ENCODE measurements at regions not wholly inside any gene's neighbourhood (a gene's known extent, or its start where the extent isn't known, plus 50 kb on each side); places are given as distances from the start of the nearest gene placed in this dataset.

- no peaks in the 10 kb centered on the region for H3K36me3 ChIP-seq (ENCODE audit: insufficient read depth, low read depth, low read length)
- H3K9ac ChIP-seq (ENCODE audit: low read depth, low read length) = no peak overlapping the region
- H3K27me3 ChIP-seq (ENCODE audit: insufficient read depth, low read length) = no peaks in the 10 kb centered on the region
- H3K4me1 ChIP-seq (ENCODE audit: insufficient read depth, low read length) = peaks cover 5% of the 10 kb centered on the region; the same call in 1 of the 2 replicates
- no peaks in the 10 kb centered on the region for H3K9me3 ChIP-seq (ENCODE audit: insufficient read depth, low read depth, low read length)
- H3K4me3 ChIP-seq (ENCODE audit: low read length) = no peak overlapping the region
- no peak overlapping the region for H3K27ac ChIP-seq (ENCODE audit: low read length)
Measured at GRCh38 chr6:80478030-80478429, 371.6 kb downstream of the BCKDHB start.

DNA sequence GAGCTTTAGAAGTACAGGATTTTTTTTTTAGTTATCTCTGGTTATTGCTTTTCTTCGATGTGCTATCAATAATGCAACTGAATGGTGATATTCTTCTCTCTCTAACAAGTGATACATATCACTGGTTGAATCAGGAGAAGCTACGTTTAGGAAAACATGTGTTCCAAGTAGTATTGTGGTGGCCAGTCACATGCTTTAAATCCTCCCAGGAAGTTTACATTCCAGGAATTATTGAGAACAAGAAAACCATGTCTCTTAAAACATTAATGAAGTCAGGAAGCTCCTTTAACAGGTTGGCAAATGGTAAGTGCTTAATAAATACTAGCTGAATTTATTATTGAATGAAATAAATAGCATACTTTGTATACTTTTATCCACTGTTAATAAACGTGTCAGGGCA, 371.1 kb downstream of the BCKDHB start:
- Histone ChIP-seq H3K9me3 (ENCODE audit: insufficient read depth, low read depth, low read length) (no peaks in the 10 kb centered on the region), H3K4me1 (ENCODE audit: insufficient read depth, low read length) (peaks cover 5% of the 10 kb centered on the region; the same call in 1 of the 2 replicates), H3K36me3 (ENCODE audit: insufficient read depth, low read depth, low read length) (no peaks in the 10 kb centered on the region), H3K4me3 (ENCODE audit: low read length) (no peak overlapping the region), H3K27ac (ENCODE audit: low read length) (no peak overlapping the region), H3K9ac (ENCODE audit: low read depth, low read length) (no peak overlapping the region), H3K27me3 (ENCODE audit: insufficient read depth, low read length) (no peaks in the 10 kb centered on the region)

DNA sequence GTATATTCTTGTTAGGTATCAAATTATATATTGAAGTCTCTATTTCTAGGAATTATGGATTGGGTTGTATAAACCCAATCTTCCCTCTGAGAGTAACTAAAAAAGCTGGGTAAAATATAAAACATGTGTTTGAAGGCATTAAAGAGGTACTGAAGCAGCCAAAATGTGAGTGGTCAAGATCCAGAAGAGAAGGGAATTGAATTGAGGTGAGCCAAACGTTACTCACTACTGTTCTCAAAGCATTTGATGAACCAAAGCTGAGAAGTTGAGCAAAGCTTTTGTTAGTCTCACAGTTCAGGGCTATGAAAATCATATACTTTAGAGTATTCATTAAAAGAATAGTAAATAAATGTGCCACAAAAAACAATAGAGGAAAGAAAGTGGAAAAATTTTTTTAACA, 365.8 kb downstream of the BCKDHB start:
- Histone ChIP-seq H3K4me3 (ENCODE audit: low read length) (no peak overlapping the region), H3K9me3 (ENCODE audit: insufficient read depth, low read depth, low read length) (no peaks in the 10 kb centered on the region), H3K27ac (ENCODE audit: low read length) (no peak overlapping the region), H3K36me3 (ENCODE audit: insufficient read depth, low read depth, low read length) (no peaks in the 10 kb centered on the region), H3K4me1 (ENCODE audit: insufficient read depth, low read length) (peaks cover 1% of the 10 kb centered on the region; the same call in 1 of the 2 replicates), H3K9ac (ENCODE audit: low read depth, low read length) (no peak overlapping the region), H3K27me3 (ENCODE audit: insufficient read depth, low read length) (no peaks in the 10 kb centered on the region)

- no peaks in the 10 kb centered on the region; the same call in 1 of the 2 replicates for H3K4me1 ChIP-seq (ENCODE audit: insufficient read depth, low read length)
- no peaks in the 10 kb centered on the region for H3K36me3 ChIP-seq (ENCODE audit: insufficient read depth, low read depth, low read length)
- H3K9ac ChIP-seq (ENCODE audit: low read depth, low read length) = no peak overlapping the region
- no peak overlapping the region for H3K4me3 ChIP-seq (ENCODE audit: low read length)
- no peaks in the 10 kb centered on the region for H3K9me3 ChIP-seq (ENCODE audit: insufficient read depth, low read depth, low read length)
- no peaks in the 10 kb centered on the region for H3K27me3 ChIP-seq (ENCODE audit: insufficient read depth, low read length)
- H3K27ac ChIP-seq (ENCODE audit: low read length) = no peak overlapping the region
Measured at GRCh38 chr6:80469977-80470376, 363.5 kb downstream of the BCKDHB start.

DNA sequence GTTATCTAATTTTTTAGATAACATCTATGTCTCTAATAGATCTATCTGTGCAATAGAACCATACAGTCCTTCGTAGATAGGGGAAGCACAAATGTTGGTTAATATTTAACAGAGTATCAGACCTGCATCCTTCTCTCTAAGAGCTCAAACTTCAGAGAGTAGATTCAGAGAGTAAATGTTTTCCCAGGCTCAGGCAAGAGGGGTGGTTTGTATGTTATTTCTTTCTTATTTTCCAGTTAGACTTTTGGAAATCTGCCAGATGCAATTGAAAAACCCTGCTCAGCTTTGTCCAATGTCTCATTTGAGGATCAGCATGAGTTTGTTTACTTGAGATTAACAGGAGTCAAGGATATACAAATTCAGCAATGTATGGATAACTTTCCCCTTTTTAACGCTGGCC, 361.9 kb downstream of the BCKDHB start:
- Histone ChIP-seq H3K36me3 (ENCODE audit: insufficient read depth, low read depth, low read length) (no peaks in the 10 kb centered on the region), H3K27me3 (ENCODE audit: insufficient read depth, low read length) (no peaks in the 10 kb centered on the region), H3K4me3 (ENCODE audit: low read length) (no peak overlapping the region), H3K9me3 (ENCODE audit: insufficient read depth, low read depth, low read length) (no peaks in the 10 kb centered on the region), H3K4me1 (ENCODE audit: insufficient read depth, low read length) (peaks cover 3% of the 10 kb centered on the region; the same call in 1 of the 2 replicates), H3K27ac (ENCODE audit: low read length) (no peak overlapping the region), H3K9ac (ENCODE audit: low read depth, low read length) (no peak overlapping the region)

DNA sequence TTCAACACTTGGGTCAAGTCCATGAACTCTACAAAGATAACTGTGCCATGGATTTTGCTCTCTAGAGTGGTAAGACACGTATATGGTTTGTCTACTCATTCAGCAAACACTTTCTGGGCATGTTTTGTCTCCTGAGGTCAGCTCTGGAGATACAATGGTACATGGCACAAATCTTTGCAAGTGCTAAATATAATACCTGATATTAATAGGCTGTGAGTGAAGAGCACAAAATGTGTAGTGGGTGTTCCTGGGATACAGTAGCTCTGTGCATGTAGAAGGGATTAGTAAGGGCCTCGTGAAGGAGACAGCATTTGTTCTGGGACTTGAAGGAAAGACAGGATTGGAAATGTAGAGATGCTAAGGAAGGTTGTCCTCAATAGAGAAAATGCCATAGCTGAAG, 360.9 kb downstream of the BCKDHB start:
- no peak overlapping the region for H3K9ac ChIP-seq (ENCODE audit: low read depth, low read length)
- H3K27ac ChIP-seq (ENCODE audit: low read length) = no peak overlapping the region
- H3K27me3 ChIP-seq (ENCODE audit: insufficient read depth, low read length) = no peaks in the 10 kb centered on the region
- no peaks in the 10 kb centered on the region for H3K9me3 ChIP-seq (ENCODE audit: insufficient read depth, low read depth, low read length)
- H3K36me3 ChIP-seq (ENCODE audit: insufficient read depth, low read depth, low read length) = no peaks in the 10 kb centered on the region
- H3K4me3 ChIP-seq (ENCODE audit: low read length) = no peak overlapping the region
- peaks cover 3% of the 10 kb centered on the region; the same call in 1 of the 2 replicates for H3K4me1 ChIP-seq (ENCODE audit: insufficient read depth, low read length)

DNA sequence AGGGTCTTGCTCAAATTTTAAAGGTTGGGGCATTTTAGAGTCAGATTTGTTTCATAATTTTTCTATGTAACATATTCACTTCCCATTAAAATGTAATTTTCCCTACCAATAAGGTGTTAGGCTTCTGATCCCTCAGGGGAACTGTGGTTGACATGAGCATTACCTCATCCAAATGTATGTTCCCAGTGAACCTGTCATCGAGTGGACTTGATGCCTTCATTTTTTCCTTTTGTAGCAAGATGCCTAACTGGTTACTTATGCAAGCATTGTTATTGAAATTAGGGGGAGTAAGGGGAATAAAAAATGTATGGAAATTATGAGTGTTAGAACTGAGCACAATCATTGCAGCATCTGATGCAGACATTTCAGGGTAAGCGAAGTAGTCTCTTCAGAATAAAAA, 360.5 kb downstream of the BCKDHB start:
- no peak overlapping the region for H3K27ac ChIP-seq (ENCODE audit: low read length)
- no peak overlapping the region for H3K9ac ChIP-seq (ENCODE audit: low read depth, low read length)
- no peaks in the 10 kb centered on the region for H3K36me3 ChIP-seq (ENCODE audit: insufficient read depth, low read depth, low read length)
- H3K4me1 ChIP-seq (ENCODE audit: insufficient read depth, low read length) = peaks cover 3% of the 10 kb centered on the region; the same call in 1 of the 2 replicates
- H3K4me3 ChIP-seq (ENCODE audit: low read length) = no peak overlapping the region
- no peaks in the 10 kb centered on the region for H3K9me3 ChIP-seq (ENCODE audit: insufficient read depth, low read depth, low read length)
- H3K27me3 ChIP-seq (ENCODE audit: insufficient read depth, low read length) = no peaks in the 10 kb centered on the region

GRCh38 chr6:80465513-80465912, 359.0 kb downstream of the BCKDHB start:
- no peaks in the 10 kb centered on the region for H3K36me3 ChIP-seq (ENCODE audit: insufficient read depth, low read depth, low read length)
- no peaks in the 10 kb centered on the region for H3K9me3 ChIP-seq (ENCODE audit: insufficient read depth, low read depth, low read length)
- no peak overlapping the region for H3K27ac ChIP-seq (ENCODE audit: low read length)
- H3K27me3 ChIP-seq (ENCODE audit: insufficient read depth, low read length) = no peaks in the 10 kb centered on the region
- no peak overlapping the region for H3K9ac ChIP-seq (ENCODE audit: low read depth, low read length)
- H3K4me1 ChIP-seq (ENCODE audit: insufficient read depth, low read length) = peaks cover 7% of the 10 kb centered on the region; the same call in 1 of the 2 replicates
- no peak overlapping the region for H3K4me3 ChIP-seq (ENCODE audit: low read length)

- Histone ChIP-seq H3K9ac (ENCODE audit: low read depth, low read length) (no peak overlapping the region), H3K4me3 (ENCODE audit: low read length) (no peak overlapping the region), H3K4me1 (ENCODE audit: insufficient read depth, low read length) (peaks cover 7% of the 10 kb centered on the region; the same call in 1 of the 2 replicates), H3K9me3 (ENCODE audit: insufficient read depth, low read depth, low read length) (no peaks in the 10 kb centered on the region), H3K27ac (ENCODE audit: low read length) (no peak overlapping the region), H3K36me3 (ENCODE audit: insufficient read depth, low read depth, low read length) (no peaks in the 10 kb centered on the region), H3K27me3 (ENCODE audit: insufficient read depth, low read length) (no peaks in the 10 kb centered on the region)
Measured at GRCh38 chr6:80464901-80465300, 358.4 kb downstream of the BCKDHB start.

GRCh38 chr6:80463197-80463596, 356.7 kb downstream of the BCKDHB start:
- no peak overlapping the region for H3K9ac ChIP-seq (ENCODE audit: low read depth, low read length)
- H3K4me1 ChIP-seq (ENCODE audit: insufficient read depth, low read length) = peaks cover 7% of the 10 kb centered on the region; the same call in 1 of the 2 replicates
- no peaks in the 10 kb centered on the region for H3K27me3 ChIP-seq (ENCODE audit: insufficient read depth, low read length)
- H3K9me3 ChIP-seq (ENCODE audit: insufficient read depth, low read depth, low read length) = no peaks in the 10 kb centered on the region
- no peak overlapping the region for H3K4me3 ChIP-seq (ENCODE audit: low read length)
- no peak overlapping the region for H3K27ac ChIP-seq (ENCODE audit: low read length)
- H3K36me3 ChIP-seq (ENCODE audit: insufficient read depth, low read depth, low read length) = no peaks in the 10 kb centered on the region

DNA sequence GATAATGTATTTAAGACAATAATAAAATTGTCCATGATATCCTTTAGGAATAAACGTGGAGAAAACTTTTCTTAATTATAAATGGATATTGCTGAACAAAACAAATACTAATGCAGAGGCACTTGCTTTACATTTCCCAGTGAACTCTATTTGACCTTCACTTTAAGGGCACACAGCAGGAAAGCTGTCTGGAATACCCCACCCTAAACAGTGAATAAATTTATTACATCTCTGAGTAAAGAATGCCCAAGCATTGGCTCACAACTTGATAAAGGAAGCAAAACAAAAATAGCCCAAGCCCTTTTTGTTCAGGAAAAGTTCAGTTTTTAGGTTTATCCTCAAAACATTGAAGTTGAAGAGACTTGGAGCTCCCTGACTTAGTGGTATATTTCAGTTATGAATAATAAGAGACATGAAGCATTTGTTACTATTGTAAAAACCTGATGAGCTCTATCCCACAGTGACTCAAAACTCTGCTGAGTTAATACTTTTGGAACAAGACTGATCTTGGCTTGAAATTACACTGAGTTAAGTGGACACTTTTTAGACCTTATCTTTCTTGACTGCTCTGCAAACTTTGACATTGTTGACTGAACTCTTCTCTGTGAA, 353.9 kb downstream of the BCKDHB start:
- Histone ChIP-seq H3K9me3 (ENCODE audit: insufficient read depth, low read depth, low read length) (no peaks in the 10 kb centered on the region), H3K4me3 (ENCODE audit: low read length) (no peak overlapping the region), H3K36me3 (ENCODE audit: insufficient read depth, low read depth, low read length) (no peaks in the 10 kb centered on the region), H3K9ac (ENCODE audit: low read depth, low read length) (no peak overlapping the region), H3K4me1 (ENCODE audit: insufficient read depth, low read length) (peaks cover 7% of the 10 kb centered on the region; the same call in 1 of the 2 replicates), H3K27ac (ENCODE audit: low read length) (no peak overlapping the region), H3K27me3 (ENCODE audit: insufficient read depth, low read length) (no peaks in the 10 kb centered on the region)

- Histone ChIP-seq H3K4me1 (ENCODE audit: insufficient read depth, low read length) (peaks cover 3% of the 10 kb centered on the region), H3K27me3 (ENCODE audit: insufficient read depth, low read length) (no peaks in the 10 kb centered on the region), H3K9ac (ENCODE audit: low read depth, low read length) (no peak overlapping the region), H3K36me3 (ENCODE audit: insufficient read depth, low read depth, low read length) (no peaks in the 10 kb centered on the region), H3K9me3 (ENCODE audit: insufficient read depth, low read depth, low read length) (no peaks in the 10 kb centered on the region), H3K27ac (ENCODE audit: low read length) (no peak overlapping the region), H3K4me3 (ENCODE audit: low read length) (no peak overlapping the region)
Measured at GRCh38 chr6:80457439-80457933, 351.0 kb downstream of the BCKDHB start.
